ENCODE measurements at regions not wholly inside any gene's neighbourhood (a gene's known extent, or its start where the extent isn't known, plus 50 kb on each side); places are given as distances from the start of the nearest gene placed in this dataset.

- TF ChIP-seq, protein P1, sequence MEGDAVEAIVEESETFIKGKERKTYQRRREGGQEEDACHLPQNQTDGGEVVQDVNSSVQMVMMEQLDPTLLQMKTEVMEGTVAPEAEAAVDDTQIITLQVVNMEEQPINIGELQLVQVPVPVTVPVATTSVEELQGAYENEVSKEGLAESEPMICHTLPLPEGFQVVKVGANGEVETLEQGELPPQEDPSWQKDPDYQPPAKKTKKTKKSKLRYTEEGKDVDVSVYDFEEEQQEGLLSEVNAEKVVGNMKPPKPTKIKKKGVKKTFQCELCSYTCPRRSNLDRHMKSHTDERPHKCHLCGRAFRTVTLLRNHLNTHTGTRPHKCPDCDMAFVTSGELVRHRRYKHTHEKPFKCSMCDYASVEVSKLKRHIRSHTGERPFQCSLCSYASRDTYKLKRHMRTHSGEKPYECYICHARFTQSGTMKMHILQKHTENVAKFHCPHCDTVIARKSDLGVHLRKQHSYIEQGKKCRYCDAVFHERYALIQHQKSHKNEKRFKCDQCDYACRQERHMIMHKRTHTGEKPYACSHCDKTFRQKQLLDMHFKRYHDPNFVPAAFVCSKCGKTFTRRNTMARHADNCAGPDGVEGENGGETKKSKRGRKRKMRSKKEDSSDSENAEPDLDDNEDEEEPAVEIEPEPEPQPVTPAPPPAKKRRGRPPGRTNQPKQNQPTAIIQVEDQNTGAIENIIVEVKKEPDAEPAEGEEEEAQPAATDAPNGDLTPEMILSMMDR (IDR thresholded peaks at IDR 0.05), result no peak
- intact Hi-C loops (cut with DNase I), result no loop called here
- H3K36me3 ChIP-seq, result no peaks in the 10 kb centered on the region
- H3K27ac ChIP-seq, result no peak overlapping the region
- H3K4me3 ChIP-seq, result no peak overlapping the region
- no peak for DNase-seq
- no peak overlapping the region for H3K9ac ChIP-seq (ENCODE audit: low read depth in 2 of 2, low read length in 2 of 2)
- H3K27me3 ChIP-seq, result no peaks in the 10 kb centered on the region
- H3K9me3 ChIP-seq, result no peaks in the 10 kb centered on the region
- H3K4me1 ChIP-seq, result no peaks in the 10 kb centered on the region
Observed at GRCh38 chr1:239250353-239251035, 135.9 kb upstream of the CHRM3 start.

GRCh38 chr1:239247285-239247684 lies 139.1 kb upstream of the CHRM3 start:
- Histone ChIP-seq H3K9me3 (no peaks in the 10 kb centered on the region), H3K36me3 (no peaks in the 10 kb centered on the region), H3K4me3 (no peak overlapping the region), H3K27ac (no peak overlapping the region), H3K4me1 (no peaks in the 10 kb centered on the region), H3K27me3 (no peaks in the 10 kb centered on the region), H3K9ac (ENCODE audit: low read depth in 2 of 2, low read length in 2 of 2) (no peak overlapping the region)
- DNase-seq, result no peak
- intact Hi-C loops (cut with DNase I), result no loop called here
- TF ChIP-seq, protein P1 (IDR thresholded peaks at IDR 0.05), result no peak

DNA sequence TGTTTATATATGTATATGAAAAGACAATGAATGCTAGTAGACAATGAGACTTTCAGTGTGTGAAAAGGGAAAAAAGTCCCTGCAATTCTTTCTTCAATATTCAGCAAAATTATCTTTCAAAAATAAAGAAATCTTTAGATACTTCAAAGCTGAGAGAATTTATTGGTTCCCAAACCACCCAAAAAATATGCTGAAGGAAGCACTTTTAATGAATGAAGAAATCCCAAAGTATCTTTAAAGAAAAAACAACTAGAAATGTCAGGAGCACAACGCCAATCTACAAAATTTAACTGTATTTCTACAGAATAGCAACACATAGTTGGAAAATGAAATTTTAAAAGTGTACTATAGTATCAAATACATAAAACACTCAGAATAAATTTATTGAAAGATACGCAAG lies 142.3 kb upstream of the CHRM3 start:
- TF ChIP-seq, protein P1 (IDR thresholded peaks at IDR 0.05), result no peak

DNA sequence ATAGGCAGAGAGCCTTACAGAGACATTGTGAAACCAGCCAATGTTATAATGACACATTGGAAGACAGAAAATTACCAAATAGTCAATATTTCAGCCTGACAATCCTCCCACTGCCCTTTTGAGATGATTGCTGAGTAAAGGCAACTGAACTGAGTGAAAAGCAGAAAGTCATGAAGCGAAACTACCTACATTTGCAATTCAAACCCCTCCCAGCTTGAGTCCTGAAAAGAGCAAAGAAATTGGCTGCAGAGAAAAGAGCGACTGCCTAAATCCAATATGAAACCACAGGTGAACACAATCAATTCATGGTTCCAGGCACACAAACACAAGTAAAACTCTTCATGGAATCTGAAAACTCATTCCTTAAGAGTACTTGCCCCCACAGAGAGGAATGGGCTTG lies 143.4 kb upstream of the CHRM3 start:
- H3K9ac ChIP-seq (ENCODE audit: low read depth in 2 of 2, low read length in 2 of 2), result no peak overlapping the region
- intact Hi-C loops (cut with DNase I), result no loop called here
- DNase-seq, result no peak
- H3K27me3 ChIP-seq, result no peaks in the 10 kb centered on the region
- TF ChIP-seq, protein P1 (IDR thresholded peaks at IDR 0.05), result no peak
- no peaks in the 10 kb centered on the region for H3K9me3 ChIP-seq
- H3K27ac ChIP-seq, result no peak overlapping the region
- no peak overlapping the region for H3K4me3 ChIP-seq
- H3K4me1 ChIP-seq, result no peaks in the 10 kb centered on the region
- H3K36me3 ChIP-seq, result no peaks in the 10 kb centered on the region

More for the DNA sequence above, 142.3 kb upstream of the CHRM3 start:
- Histone ChIP-seq H3K4me3 (no peak overlapping the region), H3K27ac (no peak overlapping the region), H3K4me1 (no peaks in the 10 kb centered on the region), H3K27me3 (no peaks in the 10 kb centered on the region), H3K9ac (ENCODE audit: low read depth in 2 of 2, low read length in 2 of 2) (no peak overlapping the region), H3K36me3 (no peaks in the 10 kb centered on the region), H3K9me3 (no peaks in the 10 kb centered on the region)
- intact Hi-C loops (cut with DNase I), result no loop called here
- no peak for DNase-seq

DNA sequence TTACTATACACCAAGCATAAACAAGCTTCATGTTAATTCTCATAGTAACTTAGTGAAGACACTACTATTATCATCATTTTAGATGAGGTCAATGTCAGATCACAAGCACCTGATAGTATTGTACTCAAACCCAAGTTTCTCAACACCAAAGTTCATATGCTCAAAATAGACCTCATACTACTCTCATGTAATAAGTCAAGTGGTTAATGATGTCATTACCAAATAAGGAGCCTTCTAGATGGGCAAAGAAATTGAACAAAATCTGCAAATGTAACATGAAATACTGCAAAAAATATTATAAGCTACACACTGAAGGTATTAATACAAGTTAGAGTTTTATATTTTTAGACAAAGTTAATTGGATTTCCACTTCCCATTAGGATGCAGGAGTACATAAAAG lies 144.0 kb upstream of the CHRM3 start:
- Histone ChIP-seq H3K9ac (ENCODE audit: low read depth in 2 of 2, low read length in 2 of 2) (no peak overlapping the region), H3K9me3 (no peaks in the 10 kb centered on the region), H3K4me3 (no peak overlapping the region), H3K36me3 (no peaks in the 10 kb centered on the region), H3K27me3 (no peaks in the 10 kb centered on the region), H3K4me1 (no peaks in the 10 kb centered on the region), H3K27ac (no peak overlapping the region)
- TF ChIP-seq, protein P1 (IDR thresholded peaks at IDR 0.05), result no peak
- no peak for DNase-seq
- intact Hi-C loops (cut with DNase I), result no loop called here

Measured in colonic mucosa (tissue), 4 donors.